Islet precursor cell (in vitro differentiated cells): ENCODE measurements at regions not wholly inside any gene's neighbourhood (a gene's known extent, or its start where the extent isn't known, plus 50 kb on each side); places are given as distances from the start of the nearest gene placed in this dataset.
"Not testable (repeated sequence)": the region's sequence is repeated elsewhere in the genome, so short reads cannot be mapped to it uniquely, and the experiment has no call there.

ENCODE experiments used
- DNase-seq: peaks from one replicate; pipeline ENCODE4 v3.0.0-alpha.2; 2018

DNA sequence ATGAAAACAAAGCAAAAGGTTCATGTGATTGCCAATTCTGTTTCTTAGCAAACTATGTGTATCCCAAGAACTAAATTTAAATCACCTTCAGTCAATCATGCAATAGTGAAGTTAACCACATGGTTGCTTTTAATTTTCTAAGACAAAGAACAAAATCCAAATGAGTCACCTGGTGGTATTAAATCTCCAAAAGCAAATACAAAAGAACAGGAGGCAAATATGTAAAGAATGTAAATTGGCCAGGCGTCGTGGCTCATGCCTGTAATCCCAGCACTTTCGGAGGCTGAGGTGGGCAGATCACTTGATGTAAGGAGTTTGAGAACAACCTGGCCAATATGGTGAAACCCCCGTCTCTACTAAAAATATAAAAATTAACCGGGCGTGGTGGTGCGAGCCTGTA lies 54.2 kb upstream of the PIK3R4 start:
- peak; percentile 59 for DNase-seq

- DNase-seq, result no peak
Observed at GRCh38 chr3:130801473-130801872, 54.8 kb upstream of the PIK3R4 start.

GRCh38 chr3:130811557-130811956 lies 64.9 kb upstream of the PIK3R4 start:
- no peak for DNase-seq

GRCh38 chr3:130814691-130815472 lies 68.3 kb upstream of the PIK3R4 start:
- no peak for DNase-seq

- no peak for DNase-seq
Observed at GRCh38 chr3:130816561-130817445, 70.2 kb upstream of the PIK3R4 start.

GRCh38 chr3:130818066-130818465 lies 71.4 kb upstream of the PIK3R4 start:
- not testable (repeated sequence) for DNase-seq

DNA sequence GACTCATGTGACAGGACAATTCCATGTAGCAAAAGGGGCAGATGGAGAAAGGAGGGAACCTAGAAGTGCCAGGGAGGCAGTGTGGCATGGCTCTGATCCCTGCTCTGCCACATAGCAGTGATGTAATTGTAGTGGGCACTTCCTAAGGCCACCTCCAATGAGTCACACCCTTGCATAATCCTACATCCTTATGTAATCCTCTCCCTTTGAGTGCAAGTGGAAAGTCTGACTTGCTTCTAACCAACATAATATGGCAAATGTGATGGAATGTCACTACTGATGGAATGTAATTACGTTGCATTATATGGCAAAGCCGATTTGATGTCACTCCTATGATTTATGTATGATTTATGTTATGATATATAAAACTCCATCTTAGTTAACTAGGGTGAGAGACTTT lies 72.9 kb upstream of the ATP2C1 start:
- no peak for DNase-seq

GRCh38 chr3:130821806-130822205 lies 72.1 kb upstream of the ATP2C1 start:
- no peak for DNase-seq

GRCh38 chr3:130823241-130823884 lies 70.5 kb upstream of the ATP2C1 start:
- no peak for DNase-seq

DNA sequence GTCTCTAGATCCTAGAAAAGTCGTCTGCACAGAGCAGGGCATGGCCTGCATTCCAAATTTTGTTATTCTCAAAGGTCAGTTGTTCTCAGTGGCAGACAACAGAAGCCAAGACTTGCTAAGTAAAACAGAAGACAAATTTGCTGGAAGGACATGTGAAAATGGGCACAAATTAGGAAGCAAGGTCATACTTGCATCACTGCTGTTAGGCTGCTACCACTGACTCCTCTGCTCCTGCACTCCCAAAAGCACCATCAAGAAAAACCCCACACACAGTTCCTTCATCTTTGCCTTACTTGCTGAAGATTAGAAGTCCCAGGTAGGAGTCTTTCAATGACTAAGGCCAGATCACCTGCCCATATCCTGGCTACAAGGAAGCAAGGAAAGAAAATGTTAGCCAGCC lies 69.9 kb upstream of the ATP2C1 start:
- DNase-seq, result no peak

DNA sequence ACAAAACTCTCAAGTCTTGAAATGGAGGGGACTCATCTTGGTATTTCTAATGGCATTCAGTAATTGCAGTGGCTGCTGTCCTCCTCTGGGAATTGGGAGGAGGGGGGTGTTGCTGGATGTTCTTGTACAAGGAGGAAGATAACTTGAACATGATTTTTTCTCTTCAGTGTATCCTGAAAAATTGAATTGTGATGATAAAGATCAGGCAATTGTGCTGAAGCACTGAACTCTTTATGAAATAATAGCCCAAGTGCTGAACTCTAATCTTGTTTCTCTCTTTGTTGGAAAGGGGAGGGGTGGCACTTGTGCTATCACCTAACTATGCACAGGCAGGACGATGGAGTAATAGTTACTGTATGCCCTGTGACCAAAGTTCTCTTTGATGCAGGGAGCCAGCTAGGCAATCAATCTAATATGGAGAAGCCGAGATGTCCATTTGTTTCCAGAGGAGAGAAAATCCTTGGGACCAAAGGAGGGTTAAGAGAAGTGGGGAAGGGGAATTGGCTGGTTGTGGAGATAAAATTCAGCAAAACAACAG lies 68.1 kb upstream of the ATP2C1 start:
- no peak for DNase-seq

DNA sequence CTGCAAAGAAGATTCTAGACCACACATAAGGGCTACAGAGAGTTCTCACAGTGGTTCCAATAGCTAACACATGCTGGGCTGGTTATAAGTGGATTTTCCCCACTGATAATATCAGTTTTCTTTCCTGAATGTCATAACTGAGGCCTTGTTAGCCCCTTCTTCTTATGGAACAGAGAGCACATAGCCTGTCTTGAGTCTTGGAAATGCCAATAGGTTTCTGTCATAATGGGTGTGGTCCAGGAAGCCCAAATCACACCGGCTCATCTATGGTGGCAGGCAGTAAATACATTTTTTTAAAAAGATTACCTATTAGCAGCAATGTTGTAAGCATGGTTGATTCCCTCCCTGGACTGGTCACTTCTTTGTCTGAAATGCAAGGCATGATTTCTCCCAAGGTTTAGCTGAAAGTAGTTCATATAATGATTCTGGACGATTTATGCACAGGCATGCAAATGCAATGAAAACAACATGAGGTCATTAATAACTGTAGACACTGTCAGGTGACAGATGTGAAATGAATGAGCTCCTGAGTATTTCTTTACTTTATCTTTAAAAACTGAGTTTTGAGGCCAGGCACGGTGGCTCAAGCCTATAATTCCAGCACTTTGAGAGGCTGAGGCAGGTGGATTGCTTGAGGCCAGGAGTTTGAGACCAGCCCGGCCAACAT lies 67.2 kb upstream of the ATP2C1 start:
- no peak for DNase-seq

GRCh38 chr3:130827486-130827885 lies 66.4 kb upstream of the ATP2C1 start:
- DNase-seq, result no peak

GRCh38 chr3:130828948-130829947 lies 64.6 kb upstream of the ATP2C1 start:
- DNase-seq, result no peak

DNA sequence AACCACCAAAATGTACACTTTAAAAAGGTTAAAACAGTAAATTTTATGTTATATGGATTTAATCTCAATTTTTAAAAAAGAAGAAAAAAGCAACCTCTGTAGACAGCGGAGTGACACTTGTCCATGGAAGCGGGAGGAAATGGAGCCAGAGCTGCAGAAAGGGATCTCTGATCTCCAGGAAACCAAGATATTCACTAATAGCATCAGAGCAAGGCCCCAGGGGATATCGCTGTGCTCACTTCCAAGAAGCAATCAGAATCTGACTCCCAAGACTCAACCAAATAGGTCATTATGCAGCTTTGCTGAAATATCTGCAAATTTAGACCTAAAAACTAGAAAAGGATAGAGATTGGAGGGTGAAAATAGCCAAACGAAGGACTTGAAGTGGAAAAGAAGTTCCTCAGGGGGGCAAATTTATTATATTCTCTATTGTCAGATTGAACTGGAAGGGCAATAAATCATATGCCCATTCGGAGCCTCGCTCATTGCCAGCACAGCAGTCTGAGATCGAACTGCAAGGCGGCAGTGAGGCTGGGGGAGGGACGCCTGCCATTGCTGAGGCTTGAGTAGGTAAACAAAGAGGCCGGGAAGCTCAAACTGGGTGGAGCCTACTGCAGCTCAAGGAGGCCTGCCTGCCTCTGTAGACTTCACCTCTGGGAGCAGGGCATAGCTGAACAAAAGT lies 62.0 kb upstream of the ATP2C1 start:
- DNase-seq, result no peak

DNA sequence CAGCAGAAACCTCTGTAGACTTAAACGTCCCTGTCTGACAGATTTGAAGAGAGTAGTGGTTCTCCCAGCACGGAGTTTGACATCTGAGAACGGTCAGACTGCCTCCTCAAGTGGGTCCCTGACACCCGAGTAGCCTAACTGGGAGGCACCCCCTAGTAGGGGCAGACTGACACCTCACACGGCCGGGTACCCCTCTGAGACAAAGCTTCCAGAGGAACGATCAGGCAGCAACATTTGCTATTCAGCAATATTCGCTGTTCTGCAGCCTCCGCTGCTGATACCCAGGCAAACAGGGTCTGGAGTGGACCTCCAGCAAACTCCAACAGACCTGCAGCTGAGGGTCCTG lies 61.5 kb upstream of the ATP2C1 start:
- not testable (repeated sequence) for DNase-seq

GRCh38 chr3:130834476-130834875 lies 59.4 kb upstream of the ATP2C1 start:
- no peak for DNase-seq

DNA sequence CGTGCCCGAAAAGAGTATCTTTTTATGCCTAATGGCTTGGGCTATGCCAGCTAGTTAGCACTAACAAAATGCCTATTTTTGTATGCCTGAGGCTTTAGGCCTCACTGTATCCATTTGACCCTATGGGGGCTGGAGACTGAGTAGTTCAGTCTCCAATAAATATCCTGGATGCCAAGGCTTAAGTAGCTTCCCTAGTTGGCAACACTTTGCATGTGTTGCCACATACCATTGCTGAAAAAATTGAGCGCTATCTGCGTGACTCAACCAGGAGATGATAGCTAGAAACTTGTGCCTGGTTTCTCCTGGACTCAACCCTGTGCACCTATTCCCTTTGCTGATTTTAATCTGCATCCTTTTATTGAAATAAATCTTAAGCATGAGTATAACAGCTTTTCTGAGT lies 58.4 kb upstream of the ATP2C1 start:
- DNase-seq, result no peak

- DNase-seq, result no peak
Observed at GRCh38 chr3:130838898-130839600, 54.8 kb upstream of the ATP2C1 start.

- DNase-seq, result no peak
Observed at GRCh38 chr3:130839813-130840212, 54.1 kb upstream of the ATP2C1 start.
